ENCODE measurements at regions not wholly inside any gene's neighbourhood (a gene's known extent, or its start where the extent isn't known, plus 50 kb on each side); places are given as distances from the start of the nearest gene placed in this dataset.

- Histone ChIP-seq H3K27me3 (ENCODE audit: control insufficient read depth, insufficient read depth, low read length, poor library complexity, severe bottlenecking) (no peaks in the 10 kb centered on the region), H3K9ac (ENCODE audit: extremely low read depth, low read length, poor library complexity, severe bottlenecking) (no peak overlapping the region), H3K9me3 (ENCODE audit: control insufficient read depth, low read length) (peaks cover 4% of the 10 kb centered on the region), H3K27ac (ENCODE audit: low read depth, low read length) (no peak overlapping the region), H3K4me3 (ENCODE audit: low read length) (no peak overlapping the region), H3K4me1 (ENCODE audit: control insufficient read depth, insufficient read depth, low read length) (no peaks in the 10 kb centered on the region), H3K36me3 (ENCODE audit: control insufficient read depth, insufficient read depth, low read length) (no peaks in the 10 kb centered on the region)
- peaks cover 24% of the 10 kb centered on the region for H3K4me1 Mint-ChIP-seq
- no peak overlapping the region for H3K27ac Mint-ChIP-seq
- no peaks in the 10 kb centered on the region for H3K36me3 Mint-ChIP-seq (ENCODE audit: low read depth)
- H3K4me3 Mint-ChIP-seq = no peak overlapping the region
- DNase-seq = no peak
- TF ChIP-seq CTCF (conservative IDR thresholded peaks at IDR 0.05) = no peak
- peaks cover 8% of the 10 kb centered on the region for H3K27me3 Mint-ChIP-seq (ENCODE audit: insufficient read depth)
- H3K9me3 Mint-ChIP-seq = peaks cover 7% of the 10 kb centered on the region
- WGBS, 2 experiments (ENCODE audit: insufficient coverage in 1 of 2, insufficient read length in 1 of 2) = 94 to 100% methylated on average over 1 to 2 of the region's 2 CpGs
Observed at GRCh38 chr6:147710890-147711289, 202.4 kb downstream of the SAMD5 start.

- no peak overlapping the region for H3K9ac ChIP-seq (ENCODE audit: extremely low read depth, low read length, poor library complexity, severe bottlenecking)
- peaks cover 24% of the 10 kb centered on the region for H3K4me1 Mint-ChIP-seq
- no peaks in the 10 kb centered on the region for H3K36me3 Mint-ChIP-seq (ENCODE audit: low read depth)
- WGBS, 2 experiments (ENCODE audit: insufficient coverage in 1 of 2, insufficient read length in 1 of 2) = 78 to 85% methylated on average over 3 to 4 of the region's 4 CpGs
- no peak for DNase-seq
- no peak overlapping the region for H3K27ac Mint-ChIP-seq
- peaks cover 4% of the 10 kb centered on the region for H3K9me3 ChIP-seq (ENCODE audit: control insufficient read depth, low read length)
- no peak overlapping the region for H3K27ac ChIP-seq (ENCODE audit: low read depth, low read length)
- H3K4me3 ChIP-seq (ENCODE audit: low read length) = no peak overlapping the region
- no peaks in the 10 kb centered on the region for H3K36me3 ChIP-seq (ENCODE audit: control insufficient read depth, insufficient read depth, low read length)
- no peak for TF ChIP-seq CTCF (conservative IDR thresholded peaks at IDR 0.05)
- no peak overlapping the region for H3K4me3 Mint-ChIP-seq
- no peaks in the 10 kb centered on the region for H3K4me1 ChIP-seq (ENCODE audit: control insufficient read depth, insufficient read depth, low read length)
- H3K27me3 ChIP-seq (ENCODE audit: control insufficient read depth, insufficient read depth, low read length, poor library complexity, severe bottlenecking) = no peaks in the 10 kb centered on the region
- H3K27me3 Mint-ChIP-seq (ENCODE audit: insufficient read depth) = peaks cover 8% of the 10 kb centered on the region
- H3K9me3 Mint-ChIP-seq = peaks cover 7% of the 10 kb centered on the region
Observed at GRCh38 chr6:147711476-147711875, 203.0 kb downstream of the SAMD5 start.

GRCh38 chr6:147712841-147713240 is 204.4 kb downstream of the SAMD5 start:
- Mint-ChIP-seq H3K36me3 (ENCODE audit: low read depth) (no peaks in the 10 kb centered on the region), H3K27me3 (ENCODE audit: insufficient read depth) (peaks cover 8% of the 10 kb centered on the region), H3K4me1 (peaks cover 22% of the 10 kb centered on the region), H3K9me3 (peaks cover 7% of the 10 kb centered on the region), H3K4me3 (no peak overlapping the region), H3K27ac (no peak overlapping the region)
- Histone ChIP-seq H3K9me3 (ENCODE audit: control insufficient read depth, low read length) (peaks cover 4% of the 10 kb centered on the region), H3K36me3 (ENCODE audit: control insufficient read depth, insufficient read depth, low read length) (no peaks in the 10 kb centered on the region), H3K4me3 (ENCODE audit: low read length) (no peak overlapping the region), H3K4me1 (ENCODE audit: control insufficient read depth, insufficient read depth, low read length) (no peaks in the 10 kb centered on the region), H3K27me3 (ENCODE audit: control insufficient read depth, insufficient read depth, low read length, poor library complexity, severe bottlenecking) (no peaks in the 10 kb centered on the region), H3K9ac (ENCODE audit: extremely low read depth, low read length, poor library complexity, severe bottlenecking) (no peak overlapping the region), H3K27ac (ENCODE audit: low read depth, low read length) (no peak overlapping the region)
- TF ChIP-seq CTCF (conservative IDR thresholded peaks at IDR 0.05) = no peak
- no peak for DNase-seq
- 93 to 100% methylated on average over 1 to 2 of the region's 2 CpGs for WGBS, 2 experiments (ENCODE audit: insufficient coverage in 1 of 2, insufficient read length in 1 of 2)

Measured in endodermal cell (in vitro differentiated cells).